ENCODE measurements at regions not wholly inside any gene's neighbourhood (a gene's known extent, or its start where the extent isn't known, plus 50 kb on each side); places are given as distances from the start of the nearest gene placed in this dataset.

- no peak for DNase-seq
These were observed 284.5 kb downstream of the SS18 start for GRCh38 chr18:25805939-25806338.

GRCh38 chr18:25805323-25805722 lies 285.1 kb downstream of the SS18 start:
- DNase-seq: no peak

- no peak for DNase-seq
These were observed 291.2 kb downstream of the SS18 start for GRCh38 chr18:25799231-25799630.

- DNase-seq: no peak
These were observed 292.4 kb downstream of the SS18 start for GRCh38 chr18:25798046-25798445.

GRCh38 chr18:25795213-25795612 lies 295.2 kb downstream of the SS18 start:
- no peak for DNase-seq

- no peak for DNase-seq
These were observed 303.1 kb downstream of the SS18 start for GRCh38 chr18:25787276-25787675.

GRCh38 chr18:25786758-25787157 lies 303.7 kb downstream of the SS18 start:
- DNase-seq: no peak

GRCh38 chr18:25780105-25780504 lies 310.3 kb downstream of the SS18 start:
- DNase-seq: no peak

- DNase-seq: no peak
These were observed 318.6 kb downstream of the SS18 start for GRCh38 chr18:25771796-25772195.

GRCh38 chr18:25764777-25765176 lies 325.6 kb downstream of the SS18 start:
- no peak for DNase-seq

- no peak for DNase-seq
These were observed 331.3 kb downstream of the SS18 start for GRCh38 chr18:25759111-25759510.

GRCh38 chr18:25743646-25744151 lies 346.7 kb downstream of the SS18 start:
- no peak for DNase-seq

GRCh38 chr18:25739376-25739775 lies 351.0 kb downstream of the SS18 start:
- DNase-seq: no peak

GRCh38 chr18:25737710-25738311 lies 352.6 kb downstream of the SS18 start:
- no peak for DNase-seq

GRCh38 chr18:25736516-25736915 lies 353.9 kb downstream of the SS18 start:
- no peak for DNase-seq

GRCh38 chr18:25735459-25735858 lies 355.0 kb downstream of the SS18 start:
- no peak for DNase-seq

- DNase-seq: no peak
These were observed 356.1 kb downstream of the SS18 start for GRCh38 chr18:25734336-25734735.

- DNase-seq: no peak
These were observed 357.6 kb downstream of the SS18 start for GRCh38 chr18:25732862-25733261.

- DNase-seq: no peak
These were observed 361.3 kb downstream of the SS18 start for GRCh38 chr18:25729072-25729471.

GRCh38 chr18:25727281-25727985 lies 363.0 kb downstream of the SS18 start:
- DNase-seq: no peak

GRCh38 chr18:25726298-25726697 lies 364.1 kb downstream of the SS18 start:
- no peak for DNase-seq

GRCh38 chr18:25725501-25725900 lies 364.9 kb downstream of the SS18 start:
- no peak for DNase-seq

GRCh38 chr18:25724997-25725396 lies 365.4 kb downstream of the SS18 start:
- DNase-seq: no peak

GRCh38 chr18:25724121-25724520 lies 366.3 kb downstream of the SS18 start:
- no peak for DNase-seq

- no peak for DNase-seq
These were observed 361.1 kb upstream of the ZNF521 start for GRCh38 chr18:25713103-25713502.

Data from NCI-H2107 (cell line).